ENCODE measurements at regions not wholly inside any gene's neighbourhood (a gene's known extent, or its start where the extent isn't known, plus 50 kb on each side); places are given as distances from the start of the nearest gene placed in this dataset.

DNA sequence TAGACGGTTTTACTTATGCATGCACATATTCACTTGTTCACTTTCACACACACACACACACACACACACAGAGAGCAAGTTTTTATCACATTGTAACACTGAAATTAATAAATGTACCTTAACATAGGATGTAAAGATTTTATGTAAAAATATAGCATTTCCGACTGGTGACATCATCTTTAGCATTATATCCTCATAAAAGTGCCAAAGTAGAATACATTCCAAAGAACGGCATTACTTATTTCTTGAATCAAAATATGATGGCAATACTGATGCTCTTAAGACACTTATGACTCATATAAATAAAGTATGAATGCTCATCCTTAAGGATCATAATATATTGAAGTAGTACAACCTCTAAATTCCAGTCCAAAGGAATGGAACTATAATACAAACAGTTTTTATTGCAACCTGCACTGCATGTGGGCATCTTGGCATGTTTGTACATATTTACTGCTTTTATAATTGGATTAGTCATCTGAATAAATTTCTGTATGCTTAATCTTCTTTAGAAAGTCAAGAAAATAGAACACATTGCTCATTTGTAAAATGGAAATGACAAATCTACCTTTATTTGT, 290.0 kb upstream of the SEMA3A start:
- Histone ChIP-seq H3K36me3 (no peaks in the 10 kb centered on the region), H3K27ac (no peak overlapping the region), H3K4me3 (no peak overlapping the region), H3K9me3 (no peaks in the 10 kb centered on the region), H3K27me3 (no peaks in the 10 kb centered on the region), H3K4me1 (no peaks in the 10 kb centered on the region)
- ATAC-seq (no peak), DNase-seq (no peak)
- WGBS (ENCODE audit: insufficient coverage, low coverage, low lambda C conversion rate, missing lambda C conversion rate), result 65% methylated on average over 3 of the region's 3 CpGs
- TF ChIP-seq, protein P1, sequence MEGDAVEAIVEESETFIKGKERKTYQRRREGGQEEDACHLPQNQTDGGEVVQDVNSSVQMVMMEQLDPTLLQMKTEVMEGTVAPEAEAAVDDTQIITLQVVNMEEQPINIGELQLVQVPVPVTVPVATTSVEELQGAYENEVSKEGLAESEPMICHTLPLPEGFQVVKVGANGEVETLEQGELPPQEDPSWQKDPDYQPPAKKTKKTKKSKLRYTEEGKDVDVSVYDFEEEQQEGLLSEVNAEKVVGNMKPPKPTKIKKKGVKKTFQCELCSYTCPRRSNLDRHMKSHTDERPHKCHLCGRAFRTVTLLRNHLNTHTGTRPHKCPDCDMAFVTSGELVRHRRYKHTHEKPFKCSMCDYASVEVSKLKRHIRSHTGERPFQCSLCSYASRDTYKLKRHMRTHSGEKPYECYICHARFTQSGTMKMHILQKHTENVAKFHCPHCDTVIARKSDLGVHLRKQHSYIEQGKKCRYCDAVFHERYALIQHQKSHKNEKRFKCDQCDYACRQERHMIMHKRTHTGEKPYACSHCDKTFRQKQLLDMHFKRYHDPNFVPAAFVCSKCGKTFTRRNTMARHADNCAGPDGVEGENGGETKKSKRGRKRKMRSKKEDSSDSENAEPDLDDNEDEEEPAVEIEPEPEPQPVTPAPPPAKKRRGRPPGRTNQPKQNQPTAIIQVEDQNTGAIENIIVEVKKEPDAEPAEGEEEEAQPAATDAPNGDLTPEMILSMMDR (IDR thresholded peaks at IDR 0.05), result no peak
- no peak for TF ChIP-seq POLR2A (IDR thresholded peaks at IDR 0.05)
- intact Hi-C loops (cut with DNase I), result no loop called here

DNA sequence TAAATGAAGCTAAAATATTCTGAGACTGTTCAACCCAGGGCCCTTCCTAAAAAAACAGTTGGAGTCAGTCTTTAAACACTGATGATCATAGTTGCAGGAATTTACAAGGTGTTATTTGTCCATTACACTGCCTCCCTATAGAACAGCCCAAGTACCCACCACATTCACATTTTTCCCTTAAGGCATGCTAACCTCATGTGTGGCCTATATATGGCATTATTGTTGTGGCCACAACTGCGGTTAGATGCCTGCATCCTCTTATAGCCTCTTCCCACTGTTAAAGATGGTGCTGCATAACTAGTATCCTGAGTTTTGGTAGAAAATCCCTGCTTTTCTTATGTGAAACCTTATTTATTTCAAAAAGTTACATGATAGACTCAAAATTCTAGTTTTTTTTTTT, 287.9 kb upstream of the SEMA3A start:
- no peaks in the 10 kb centered on the region for H3K4me1 ChIP-seq
- no peaks in the 10 kb centered on the region for H3K27me3 ChIP-seq
- ATAC-seq (no peak), DNase-seq (no peak)
- intact Hi-C loops (cut with DNase I), result no loop called here
- H3K9me3 ChIP-seq, result no peaks in the 10 kb centered on the region
- no peak for TF ChIP-seq POLR2A (IDR thresholded peaks at IDR 0.05)
- TF ChIP-seq, protein P1 (IDR thresholded peaks at IDR 0.05), result no peak
- H3K4me3 ChIP-seq, result no peak overlapping the region
- WGBS (ENCODE audit: insufficient coverage, low coverage, low lambda C conversion rate, missing lambda C conversion rate), result 82% methylated on average over 1 of the region's 1 CpG
- H3K27ac ChIP-seq, result no peak overlapping the region
- no peaks in the 10 kb centered on the region for H3K36me3 ChIP-seq

DNA sequence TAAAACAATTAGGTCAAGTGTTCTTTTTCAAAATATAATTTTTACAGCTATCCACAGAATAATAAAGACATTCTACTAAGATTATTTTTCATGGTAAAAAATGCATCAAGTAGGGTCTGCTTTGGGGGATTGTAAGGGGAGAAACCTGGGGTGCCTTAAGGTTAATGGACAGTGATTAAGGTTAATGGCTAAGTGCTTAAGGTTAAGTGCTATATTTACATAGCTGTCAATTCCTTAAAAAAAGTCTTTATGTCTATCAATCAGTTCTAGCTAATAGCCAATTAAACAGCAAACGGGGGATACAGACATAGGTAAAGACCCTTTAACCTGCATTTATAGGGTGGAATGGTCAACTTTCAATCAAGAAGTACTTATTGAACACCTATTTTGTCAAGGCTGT, 284.5 kb upstream of the SEMA3A start:
- Histone ChIP-seq H3K4me3 (no peak overlapping the region), H3K27ac (no peak overlapping the region), H3K4me1 (no peaks in the 10 kb centered on the region), H3K36me3 (no peaks in the 10 kb centered on the region), H3K27me3 (no peaks in the 10 kb centered on the region), H3K9me3 (no peaks in the 10 kb centered on the region)
- intact Hi-C loops (cut with DNase I), result no loop called here
- DNase-seq (no peak), ATAC-seq (no peak)
- TF ChIP-seq, protein P1 (IDR thresholded peaks at IDR 0.05), result no peak
- 36% methylated on average over 1 of the region's 1 CpG for WGBS (ENCODE audit: insufficient coverage, low coverage, low lambda C conversion rate, missing lambda C conversion rate)

DNA sequence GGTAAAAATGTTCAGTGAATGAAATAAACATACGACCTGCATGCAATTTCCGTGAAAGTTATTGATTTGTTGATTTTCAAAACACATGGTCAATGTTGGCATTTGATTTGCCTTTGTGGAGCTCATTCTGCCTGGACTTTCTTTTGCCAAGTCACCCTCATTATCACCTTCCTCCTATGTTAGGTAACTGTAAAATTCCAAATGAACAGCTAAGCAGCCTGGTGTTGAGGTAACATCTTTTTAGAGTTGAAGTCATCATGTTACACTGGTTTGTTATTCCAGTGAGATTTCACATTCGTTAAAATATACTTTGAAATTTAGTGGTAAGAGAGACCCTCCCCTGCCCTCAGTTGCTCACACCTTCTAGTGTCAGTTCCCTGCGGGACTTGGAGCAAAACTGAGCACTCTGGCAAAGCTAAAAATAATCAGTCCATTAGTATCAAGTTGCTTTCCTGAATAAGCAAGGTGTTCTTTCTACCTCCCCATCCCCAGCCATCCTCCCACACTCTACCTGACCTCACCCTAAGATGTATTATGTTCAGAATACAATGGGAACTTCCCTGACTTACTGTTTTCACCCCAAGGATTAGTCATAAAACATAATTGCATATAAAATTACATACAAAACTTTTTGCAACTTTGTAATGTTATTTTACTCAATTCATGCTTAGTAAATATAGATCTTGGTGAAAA, 283.3 kb upstream of the SEMA3A start:
- Histone ChIP-seq H3K4me1 (no peaks in the 10 kb centered on the region), H3K27ac (no peak overlapping the region), H3K27me3 (no peaks in the 10 kb centered on the region), H3K9me3 (no peaks in the 10 kb centered on the region), H3K4me3 (no peak overlapping the region), H3K36me3 (no peaks in the 10 kb centered on the region)
- ATAC-seq (no peak), DNase-seq (no peak)
- TF ChIP-seq, protein P1 (IDR thresholded peaks at IDR 0.05), result no peak
- no peak for TF ChIP-seq POLR2A (IDR thresholded peaks at IDR 0.05)
- 36% methylated on average over 4 of the region's 4 CpGs for whole genome bisulfite sequencing (ENCODE audit: insufficient coverage, low coverage, low lambda C conversion rate, missing lambda C conversion rate)
- intact Hi-C loops (cut with DNase I), result no loop called here

All from right lobe of liver (tissue), 6 donors.